K562 (cell line): ENCODE measurements at regions not wholly inside any gene's neighbourhood (a gene's known extent, or its start where the extent isn't known, plus 50 kb on each side); places are given as distances from the start of the nearest gene placed in this dataset.

Source experiments
- ATF2 ChIP-seq: sonication (generic); formaldehyde crosslinking; IDR thresholded peaks from 2 replicates; pipeline ENCODE4 v1.8.1; 2022; ENCODE audit warnings: missing genetic modification reagents
- CBX3 ChIP-seq, 2 experiments: IDR thresholded peaks; 1 replicate in 1 of 2; 2 replicates in 1 of 2; pipeline ENCODE4 v1.6.1; 2012; ENCODE audit warnings: inconsistent platforms in 2 of 2, low read length in 2 of 2, borderline replicate concordance in 1 of 2, control low read depth in 1 of 2
- CTCF ChIP-seq, 3 experiments: IDR thresholded peaks in 2 of 3; conservative IDR thresholded peaks in 1 of 3; 2 replicates each; pipeline ENCODE4 v1.5.1; 2011 to 2012; ENCODE audit warnings: low read length in 3 of 3, mild to moderate bottlenecking in 3 of 3, control low read depth in 2 of 3, improper control_type of control experiment in 1 of 3, inconsistent platforms in 1 of 3, low read depth in 1 of 3, mixed read lengths in 1 of 3, moderate library complexity in 1 of 3; ENCODE audit not compliant: insufficient read depth in 2 of 3
- E2F6 ChIP-seq, 2 experiments: IDR thresholded peaks; 2 replicates each; pipeline ENCODE4 v1.6.1; 2011; ENCODE audit warnings: borderline replicate concordance in 1 of 2, control low read depth in 1 of 2, low read depth in 1 of 2, low read length in 1 of 2, mild to moderate bottlenecking in 1 of 2, mixed read lengths in 1 of 2, moderate library complexity in 1 of 2; ENCODE audit not compliant: insufficient read depth in 1 of 2, insufficient read length in 1 of 2, poor library complexity in 1 of 2, severe bottlenecking in 1 of 2; ENCODE audit errors: extremely low read depth in 1 of 2
- EP300 ChIP-seq: IDR thresholded peaks from 2 replicates; pipeline ENCODE4 v1.6.1; 2012; ENCODE audit warnings: low read length, improper control_type of control experiment
- FOXP4 ChIP-seq: sonication (generic); formaldehyde crosslinking; IDR thresholded peaks from 2 replicates; pipeline ENCODE4 v1.8.0; 2022; ENCODE audit warnings: mild to moderate bottlenecking, missing genetic modification reagents, borderline replicate concordance
- JUND ChIP-seq, 2 experiments: IDR thresholded peaks; 2 replicates in 1 of 2; 3 replicates in 1 of 2; pipeline ENCODE4 v1.6.1; 2011; ENCODE audit warnings: borderline replicate concordance in 2 of 2, low read depth in 2 of 2, low read length in 2 of 2, improper control_type of control experiment in 1 of 2, missing biosample characterization in 1 of 2, missing genetic modification characterization in 1 of 2, missing genetic modification reagents in 1 of 2
- KLF16 ChIP-seq: IDR thresholded peaks from 2 replicates; pipeline ENCODE4 v1.6.1; 2016; ENCODE audit warnings: antibody characterized with exemption
- MBD2 ChIP-seq: sonication (generic); IDR thresholded peaks from 2 replicates; pipeline ENCODE4 v1.6.1; 2016; ENCODE audit warnings: low read depth, borderline replicate concordance
- SAP30 ChIP-seq: fragments of 200-600 bp; sonication (generic); IDR thresholded peaks from 2 replicates; pipeline ENCODE4 v1.6.1; 2012; ENCODE audit warnings: borderline replicate concordance, low read depth, mild to moderate bottlenecking, moderate library complexity, low read length, control low read depth, inconsistent platforms; ENCODE audit not compliant: insufficient read depth, poor library complexity, severe bottlenecking
- ZNF175 ChIP-seq: fragments of 200-800 bp; sonication (Bioruptor generic); IDR thresholded peaks from 2 replicates; pipeline ENCODE4 v1.6.1; 2016; ENCODE audit warnings: low read depth, mild to moderate bottlenecking, missing genetic modification characterization, missing compliant biosample characterization
- ZNF79 ChIP-seq: fragments of 250-450 bp; sonication (Bioruptor Pico); IDR thresholded peaks from 2 replicates; pipeline ENCODE4 v1.4.0; 2020; ENCODE audit warnings: low read depth, mild to moderate bottlenecking, moderate library complexity

- TF ChIP-seq FOXP4: no peak
- no peak for TF ChIP-seq KLF16
- no peak for TF ChIP-seq CTCF (IDR thresholded peaks at IDR 0.05 in 2 of 3, conservative IDR thresholded peaks at IDR 0.05 in 1 of 3; ENCODE audit: insufficient read depth in 2 of 3, low read depth in 1 of 3, low read length in 3 of 3)
- no peak for TF ChIP-seq E2F6 (IDR thresholded peaks at IDR 0.05; ENCODE audit: borderline replicate concordance in 1 of 2, extremely low read depth in 1 of 2, insufficient read depth in 1 of 2, insufficient read length in 1 of 2, low read depth in 1 of 2, low read length in 1 of 2, poor library complexity in 1 of 2, severe bottlenecking in 1 of 2)
- no peak for TF ChIP-seq ATF2
- TF ChIP-seq EP300: no peak
- TF ChIP-seq JUND (IDR thresholded peaks at IDR 0.05; ENCODE audit: borderline replicate concordance, low read depth, low read length): no peak
- TF ChIP-seq JUND (tag; IDR thresholded peaks at IDR 0.05; ENCODE audit: borderline replicate concordance, low read depth, low read length): no peak
- TF ChIP-seq SAP30: no peak
- TF ChIP-seq ZNF79 (CRISPR knock-in tag): no peak
- no peak for TF ChIP-seq MBD2
- TF ChIP-seq CBX3 (IDR thresholded peaks at IDR 0.05; ENCODE audit: borderline replicate concordance in 1 of 2, low read length in 2 of 2): no peak
- TF ChIP-seq ZNF175 (CRISPR knock-in tag): no peak
Measured at GRCh38 chr4:126860308-126860707, 772.4 kb upstream of the INTU start.
